Mucosa of descending colon (tissue), 3 donors: ENCODE measurements at regions not wholly inside any gene's neighbourhood (a gene's known extent, or its start where the extent isn't known, plus 50 kb on each side); places are given as distances from the start of the nearest gene placed in this dataset.
"Not testable (repeated sequence)": the region's sequence is repeated elsewhere in the genome, so short reads cannot be mapped to it uniquely, and the experiment has no call there.

Experiments
- ATAC-seq: fragments of 200-7000 bp; cut with Tn5 transposase; one replicate; pipeline ENCODE4 v1.9.1; 2020; ENCODE audit warnings: mild to moderate bottlenecking, moderate library complexity
- DNase-seq, 3 donors: peaks; one replicate each; pipeline ENCODE4 v3.0.0-alpha.2; 2020
- H3K36me3 ChIP-seq: fragments of 200-600 bp; one replicate; pipeline ENCODE4 v1.8.0; 2021; ENCODE audit warnings: low read depth, mild to moderate bottlenecking
- H3K4me1 ChIP-seq: fragments of 200-600 bp; one replicate; pipeline ENCODE4 v1.8.0; 2021; ENCODE audit warnings: low read depth, mild to moderate bottlenecking
- H3K4me3 ChIP-seq: fragments of 200-600 bp; one replicate; pipeline ENCODE4 v1.8.0; 2021; ENCODE audit warnings: mild to moderate bottlenecking
- H3K9me3 ChIP-seq: fragments of 200-600 bp; one replicate; pipeline ENCODE4 v1.8.0; 2021; ENCODE audit warnings: mild to moderate bottlenecking
- intact Hi-C, 2 donors: fragments of 100-400 bp; cut with DNase I in 1 of 2; cut with micrococcal nuclease in 1 of 2; formaldehyde crosslinking; loops; one replicate each; pipeline versions ENCODE4 v1.11.0 to v1.11.1; 2022; cut with DNase I, micrococcal nuclease
- TF ChIP-seq, protein P1 (sequence below): fragments of 200-600 bp; IDR thresholded peaks from one replicate; pipeline ENCODE4 v1.8.0; 2022; ENCODE audit warnings: antibody characterized with exemption, mild to moderate bottlenecking
- donor health status: DM: no; HTN: no; CAD: no; lungs with moderate emphysema.
- donor health status: DM: no; HTN: no; CAD: no.
- donor health status: DM: no; HTN: yes; CAD: no.

DNA sequence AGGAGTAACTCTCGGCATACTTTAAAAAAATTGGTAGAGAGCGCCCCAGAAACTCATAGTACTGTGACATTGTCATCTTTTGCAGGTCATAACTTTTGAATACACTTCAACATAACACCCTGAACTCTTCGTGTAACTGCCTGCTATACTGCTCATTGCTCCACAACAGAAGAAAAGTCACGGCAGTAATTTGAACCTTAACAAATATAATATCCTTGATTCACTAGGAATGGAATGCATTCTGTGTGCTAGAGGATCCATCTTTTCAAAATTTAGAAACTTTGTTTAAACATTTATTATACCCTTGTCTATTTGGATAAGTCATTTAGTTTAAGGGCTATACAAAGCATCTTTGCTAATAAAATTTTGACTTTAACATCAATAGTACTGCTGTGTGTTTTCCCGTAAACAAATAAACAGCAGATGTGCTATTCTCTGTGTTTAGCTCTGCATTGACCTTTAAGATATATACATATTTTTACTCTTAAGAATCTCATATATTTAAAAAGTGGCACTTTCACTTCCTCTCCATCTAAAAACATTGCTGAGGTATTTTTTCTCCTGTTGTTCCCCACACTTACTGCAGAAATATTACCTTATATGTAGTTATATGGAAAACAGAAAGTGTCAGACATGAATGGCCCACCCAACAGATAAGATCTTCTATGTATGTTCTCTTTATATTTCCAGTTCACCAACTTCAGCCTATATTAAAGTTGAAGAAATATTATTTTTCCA is 217.6 kb upstream of the TMEM229A start:
- intact Hi-C loops, result no loop called here
- Histone ChIP-seq H3K4me3 (no peak overlapping the region), H3K9me3 (no peaks in the 10 kb centered on the region), H3K36me3 (no peaks in the 10 kb centered on the region), H3K4me1 (no peaks in the 10 kb centered on the region)
- no peak for ATAC-seq
- TF ChIP-seq, protein P1, sequence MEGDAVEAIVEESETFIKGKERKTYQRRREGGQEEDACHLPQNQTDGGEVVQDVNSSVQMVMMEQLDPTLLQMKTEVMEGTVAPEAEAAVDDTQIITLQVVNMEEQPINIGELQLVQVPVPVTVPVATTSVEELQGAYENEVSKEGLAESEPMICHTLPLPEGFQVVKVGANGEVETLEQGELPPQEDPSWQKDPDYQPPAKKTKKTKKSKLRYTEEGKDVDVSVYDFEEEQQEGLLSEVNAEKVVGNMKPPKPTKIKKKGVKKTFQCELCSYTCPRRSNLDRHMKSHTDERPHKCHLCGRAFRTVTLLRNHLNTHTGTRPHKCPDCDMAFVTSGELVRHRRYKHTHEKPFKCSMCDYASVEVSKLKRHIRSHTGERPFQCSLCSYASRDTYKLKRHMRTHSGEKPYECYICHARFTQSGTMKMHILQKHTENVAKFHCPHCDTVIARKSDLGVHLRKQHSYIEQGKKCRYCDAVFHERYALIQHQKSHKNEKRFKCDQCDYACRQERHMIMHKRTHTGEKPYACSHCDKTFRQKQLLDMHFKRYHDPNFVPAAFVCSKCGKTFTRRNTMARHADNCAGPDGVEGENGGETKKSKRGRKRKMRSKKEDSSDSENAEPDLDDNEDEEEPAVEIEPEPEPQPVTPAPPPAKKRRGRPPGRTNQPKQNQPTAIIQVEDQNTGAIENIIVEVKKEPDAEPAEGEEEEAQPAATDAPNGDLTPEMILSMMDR, result no peak
- no peak for DNase-seq

DNA sequence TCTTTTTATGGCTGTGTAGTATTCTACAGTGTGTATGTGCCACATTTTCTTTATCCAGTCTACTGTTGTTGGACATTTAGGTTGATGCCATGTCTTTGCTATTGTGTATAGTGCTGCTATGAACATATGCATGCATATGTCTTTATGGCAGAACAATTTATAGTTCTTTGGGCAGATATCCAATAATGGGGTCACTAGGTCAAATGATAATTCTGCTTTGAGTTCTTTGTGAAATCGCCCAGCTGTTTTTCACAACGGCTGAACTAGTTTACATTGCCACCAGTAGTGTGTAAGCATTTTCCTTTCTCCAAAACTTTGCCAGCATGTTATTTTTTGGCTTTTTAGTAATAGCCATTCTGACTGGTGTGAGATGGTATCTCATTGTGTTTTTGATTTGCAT is 214.8 kb upstream of the TMEM229A start:
- intact Hi-C loops, result no loop called here
- ATAC-seq, result no peak
- no peak overlapping the region for H3K4me3 ChIP-seq
- no peaks in the 10 kb centered on the region for H3K36me3 ChIP-seq
- TF ChIP-seq, protein P1, result no peak
- no peak for DNase-seq
- H3K9me3 ChIP-seq, result no peaks in the 10 kb centered on the region
- H3K4me1 ChIP-seq, result no peaks in the 10 kb centered on the region

DNA sequence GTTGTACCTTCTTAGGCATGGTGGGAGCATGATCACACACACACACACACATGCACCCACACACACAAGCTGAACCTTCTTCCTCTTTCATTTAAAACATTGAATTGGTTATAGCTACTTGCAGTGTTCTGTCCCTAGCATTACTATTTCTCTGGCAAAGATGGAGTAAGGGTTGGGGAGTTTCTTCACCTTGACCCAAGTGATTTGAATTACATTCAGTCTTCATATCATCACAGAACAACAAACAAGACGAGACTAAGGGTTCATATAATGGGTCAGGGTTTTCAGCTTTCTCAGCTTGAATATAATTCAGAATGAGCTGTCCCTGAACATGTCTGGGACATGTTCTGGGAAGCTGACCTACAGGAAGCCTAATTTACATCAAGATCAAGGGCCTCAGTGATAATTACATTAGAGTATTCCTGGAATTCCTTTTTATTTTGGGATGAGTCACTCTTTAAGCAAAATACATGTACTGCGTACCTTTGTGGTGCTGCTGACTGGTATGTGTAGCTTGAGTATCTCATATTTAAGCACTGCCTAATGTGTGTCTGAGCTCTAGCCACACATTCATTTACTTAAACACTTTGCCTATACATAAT is 213.5 kb upstream of the TMEM229A start:
- no peak for ATAC-seq
- DNase-seq, result no peak
- Histone ChIP-seq H3K4me1 (no peaks in the 10 kb centered on the region), H3K4me3 (no peak overlapping the region), H3K9me3 (no peaks in the 10 kb centered on the region), H3K36me3 (no peaks in the 10 kb centered on the region)
- intact Hi-C loops, result no loop called here
- TF ChIP-seq, protein P1, result no peak

DNA sequence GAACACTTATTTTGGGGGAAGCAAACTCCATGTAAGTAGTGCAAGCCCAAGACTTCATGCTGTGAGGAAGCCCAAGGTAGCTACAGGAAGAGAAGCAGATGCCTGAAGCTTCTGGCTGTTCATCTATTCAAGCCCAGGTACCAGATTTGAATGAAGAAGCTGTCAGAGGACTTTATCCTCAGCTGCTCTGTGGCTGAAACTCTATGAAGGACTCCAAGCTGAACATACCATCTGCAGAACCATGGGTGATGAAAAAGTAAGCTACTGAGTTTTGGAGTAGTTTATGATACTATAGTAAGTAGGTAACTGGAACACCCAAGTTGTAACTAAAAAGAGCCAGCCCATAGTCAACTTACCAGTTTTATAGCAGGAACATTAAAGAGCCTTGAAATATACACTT is 211.6 kb upstream of the TMEM229A start:
- H3K36me3 ChIP-seq, H3K4me1 ChIP-seq, intact Hi-C loops, DNase-seq, H3K4me3 ChIP-seq, H3K9me3 ChIP-seq, ATAC-seq: not testable (repeated sequence)

DNA sequence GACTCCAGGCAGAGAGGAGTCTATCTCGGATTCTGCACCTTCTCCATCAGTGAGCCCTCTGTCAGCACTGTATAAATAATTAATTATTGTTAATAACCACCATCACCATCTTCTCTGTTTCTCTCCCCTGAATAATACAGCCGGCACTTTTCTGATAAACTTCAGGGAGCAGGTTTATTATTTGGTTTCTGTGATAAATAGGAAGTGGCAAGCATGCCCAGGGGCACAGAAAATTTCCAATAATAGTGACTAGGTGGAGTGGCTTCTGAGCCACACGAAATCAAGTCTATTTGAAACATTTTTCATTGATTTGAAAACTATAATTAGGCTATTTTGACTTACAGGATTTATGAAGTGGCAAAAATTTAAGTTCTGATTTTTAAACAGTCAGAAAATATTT is 186.8 kb upstream of the TMEM229A start:
- DNase-seq, result no peak
- Histone ChIP-seq H3K9me3 (no peaks in the 10 kb centered on the region), H3K4me1 (no peaks in the 10 kb centered on the region), H3K4me3 (no peak overlapping the region), H3K36me3 (no peaks in the 10 kb centered on the region)
- intact Hi-C loops, result no loop called here
- TF ChIP-seq, protein P1, result no peak
- ATAC-seq, result no peak

DNA sequence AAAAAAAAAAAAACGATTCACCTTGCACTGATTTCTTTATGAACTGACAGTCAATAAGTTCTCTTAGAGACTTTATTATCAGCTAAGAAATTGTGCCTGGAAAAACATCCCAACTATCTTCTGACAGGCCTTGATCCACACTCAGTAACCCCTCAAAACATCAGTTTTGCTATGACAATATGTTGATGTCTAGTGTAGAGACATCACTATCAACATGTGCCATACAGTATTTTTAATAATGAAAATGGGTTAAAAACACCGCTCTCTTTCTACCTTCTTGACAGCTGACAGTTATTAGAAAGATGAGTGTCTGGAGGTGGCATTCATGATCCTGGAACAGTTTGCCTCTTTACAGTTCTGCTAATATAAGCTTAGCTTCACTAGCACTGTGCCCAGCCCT is 175.8 kb upstream of the TMEM229A start:
- no peaks in the 10 kb centered on the region for H3K36me3 ChIP-seq
- H3K9me3 ChIP-seq, result no peaks in the 10 kb centered on the region
- TF ChIP-seq, protein P1, result no peak
- no peak overlapping the region for H3K4me3 ChIP-seq
- DNase-seq (no peak), ATAC-seq (no peak)
- H3K4me1 ChIP-seq, result no peaks in the 10 kb centered on the region
- intact Hi-C loops, result no loop called here
